GM20000 (cell line): ENCODE measurements at regions not wholly inside any gene's neighbourhood (a gene's known extent, or its start where the extent isn't known, plus 50 kb on each side); places are given as distances from the start of the nearest gene placed in this dataset.
"Not testable (repeated sequence)": the region's sequence is repeated elsewhere in the genome, so short reads cannot be mapped to it uniquely, and the experiment has no call there.

Experiments
- DNase-seq: peaks from one replicate; pipeline ENCODE4 v3.0.0; 2012; ENCODE audit warnings: low spot score
- TF ChIP-seq, protein P1 (sequence below): IDR thresholded peaks from 2 replicates; pipeline ENCODE4 v1.5.1; 2012; ENCODE audit warnings: mild to moderate bottlenecking, control low read depth; ENCODE audit errors: extremely low read depth, missing control alignments

DNA sequence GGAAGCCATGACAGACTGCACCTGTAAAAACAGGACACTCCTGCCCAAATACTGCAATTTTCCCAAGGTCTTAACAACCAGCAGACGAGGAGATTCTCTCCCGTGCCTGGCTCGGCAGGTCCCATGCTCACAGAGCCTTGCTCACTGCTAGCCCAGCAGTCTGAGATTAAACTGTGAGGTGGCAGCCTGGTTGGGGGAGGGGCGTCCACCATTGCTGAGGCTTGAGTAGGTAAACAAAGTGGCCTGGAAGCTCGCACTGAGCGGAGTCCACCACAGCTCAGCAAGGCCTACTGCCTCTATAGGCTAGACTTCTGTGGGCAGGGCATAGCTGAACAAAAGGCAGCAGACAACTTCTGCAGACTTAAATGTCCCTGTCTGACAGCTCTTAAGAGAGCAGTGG is 80.3 kb downstream of the ANXA5 start:
- DNase-seq = not testable (repeated sequence)

DNA sequence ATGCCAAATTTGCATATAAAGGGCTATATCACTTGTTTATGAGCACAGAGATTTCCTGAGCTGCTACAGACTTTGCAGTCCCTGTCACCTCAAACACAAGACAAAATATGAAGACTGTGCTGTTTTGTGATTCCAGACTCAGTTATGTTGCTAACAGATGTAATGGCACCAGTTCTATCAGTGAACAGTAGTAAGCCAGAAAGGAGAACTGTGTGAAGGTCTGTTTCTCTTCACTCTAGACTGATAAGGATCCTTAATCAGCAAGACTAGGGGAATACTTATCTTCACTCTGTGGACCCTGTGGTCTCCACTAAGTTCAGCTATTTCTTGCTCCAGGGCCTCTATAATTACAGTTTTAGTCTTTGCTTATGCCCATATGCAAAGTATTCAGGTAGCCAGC is 82.7 kb downstream of the ANXA5 start:
- DNase-seq = no peak
- TF ChIP-seq, protein P1, sequence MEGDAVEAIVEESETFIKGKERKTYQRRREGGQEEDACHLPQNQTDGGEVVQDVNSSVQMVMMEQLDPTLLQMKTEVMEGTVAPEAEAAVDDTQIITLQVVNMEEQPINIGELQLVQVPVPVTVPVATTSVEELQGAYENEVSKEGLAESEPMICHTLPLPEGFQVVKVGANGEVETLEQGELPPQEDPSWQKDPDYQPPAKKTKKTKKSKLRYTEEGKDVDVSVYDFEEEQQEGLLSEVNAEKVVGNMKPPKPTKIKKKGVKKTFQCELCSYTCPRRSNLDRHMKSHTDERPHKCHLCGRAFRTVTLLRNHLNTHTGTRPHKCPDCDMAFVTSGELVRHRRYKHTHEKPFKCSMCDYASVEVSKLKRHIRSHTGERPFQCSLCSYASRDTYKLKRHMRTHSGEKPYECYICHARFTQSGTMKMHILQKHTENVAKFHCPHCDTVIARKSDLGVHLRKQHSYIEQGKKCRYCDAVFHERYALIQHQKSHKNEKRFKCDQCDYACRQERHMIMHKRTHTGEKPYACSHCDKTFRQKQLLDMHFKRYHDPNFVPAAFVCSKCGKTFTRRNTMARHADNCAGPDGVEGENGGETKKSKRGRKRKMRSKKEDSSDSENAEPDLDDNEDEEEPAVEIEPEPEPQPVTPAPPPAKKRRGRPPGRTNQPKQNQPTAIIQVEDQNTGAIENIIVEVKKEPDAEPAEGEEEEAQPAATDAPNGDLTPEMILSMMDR = no peak

DNA sequence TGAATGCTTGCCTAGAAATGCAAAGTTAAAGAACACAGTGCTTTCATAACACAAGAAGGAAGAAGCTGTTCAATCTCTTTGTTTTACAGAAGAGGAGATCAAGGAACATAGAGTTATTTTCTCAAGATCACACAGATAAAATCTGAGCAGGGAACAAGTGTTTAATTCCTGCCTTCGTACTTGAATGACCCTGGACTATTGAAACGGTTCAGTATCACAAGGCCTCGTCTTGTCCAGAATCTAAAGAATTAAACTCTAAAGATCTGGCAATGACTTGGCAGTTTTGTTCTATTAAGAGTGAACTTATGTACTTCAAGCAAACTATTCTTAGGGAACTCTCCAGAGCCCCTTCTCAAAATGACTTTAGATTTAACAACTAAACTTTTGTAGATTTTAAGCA is 97.7 kb downstream of the ANXA5 start:
- no peak for DNase-seq
- TF ChIP-seq, protein P1 = no peak

DNA sequence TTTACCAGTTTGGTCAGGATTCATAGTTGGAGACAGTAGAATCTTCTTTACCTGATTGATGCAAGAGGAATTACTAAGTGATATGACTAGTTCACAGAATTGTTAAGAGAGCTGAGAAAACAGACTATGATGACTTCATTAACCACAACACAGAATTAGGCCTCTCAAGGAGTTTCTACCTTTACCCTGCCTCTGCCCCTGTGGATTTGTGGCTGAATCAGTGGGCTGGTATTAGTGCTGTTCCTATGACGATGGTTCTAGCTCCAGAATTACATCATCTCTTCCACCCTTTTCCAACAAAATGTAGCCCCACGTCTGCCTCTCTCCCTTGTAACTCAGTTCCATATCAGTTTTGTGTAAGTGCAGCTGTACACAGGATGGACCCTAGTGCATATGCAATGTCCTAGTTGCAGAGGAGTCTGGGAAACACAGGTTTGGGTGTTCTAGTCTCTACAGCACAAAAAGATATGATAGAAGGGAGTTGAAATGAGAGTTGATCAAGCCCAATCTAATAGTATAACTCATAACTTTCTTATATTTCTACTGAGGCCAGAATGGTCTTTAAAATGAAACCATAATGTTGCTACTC is 99.3 kb downstream of the ANXA5 start:
- peak; percentile 8 for DNase-seq
- TF ChIP-seq, protein P1 = no peak

DNA sequence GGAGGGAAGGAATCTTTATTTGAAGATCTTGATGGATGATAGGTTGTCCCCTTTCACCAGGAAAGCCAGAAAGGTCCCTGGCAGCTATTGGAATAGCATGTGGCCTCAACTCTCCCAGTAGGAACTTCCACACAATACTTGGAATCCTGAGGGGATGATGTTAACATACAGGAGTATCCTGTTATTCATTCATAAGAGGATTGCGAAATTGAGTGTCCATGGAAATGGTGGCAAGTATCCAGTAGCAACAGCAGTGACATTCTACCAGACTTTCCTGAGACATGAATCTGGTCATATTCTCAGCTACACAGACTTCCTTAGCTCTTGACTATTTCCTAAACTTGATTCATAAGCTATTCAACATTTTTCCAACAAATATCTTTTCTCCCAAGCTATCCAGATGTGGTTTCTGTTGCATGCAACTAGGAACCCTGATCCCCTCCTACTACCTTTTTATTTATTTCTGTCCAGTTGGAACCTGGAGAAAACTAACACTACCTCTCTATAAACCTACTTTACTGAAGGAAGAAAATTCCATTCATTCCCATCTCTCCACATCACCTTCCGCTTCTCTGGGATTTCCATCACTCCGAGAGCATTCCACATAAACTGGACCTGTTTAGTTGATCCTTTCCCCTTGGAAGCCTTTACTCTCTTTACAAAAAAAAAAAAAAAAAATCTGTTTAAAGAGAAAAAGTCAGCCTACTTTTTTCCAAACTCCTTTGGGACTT is 101.8 kb downstream of the ANXA5 start:
- TF ChIP-seq, protein P1 = no peak
- no peak for DNase-seq

DNA sequence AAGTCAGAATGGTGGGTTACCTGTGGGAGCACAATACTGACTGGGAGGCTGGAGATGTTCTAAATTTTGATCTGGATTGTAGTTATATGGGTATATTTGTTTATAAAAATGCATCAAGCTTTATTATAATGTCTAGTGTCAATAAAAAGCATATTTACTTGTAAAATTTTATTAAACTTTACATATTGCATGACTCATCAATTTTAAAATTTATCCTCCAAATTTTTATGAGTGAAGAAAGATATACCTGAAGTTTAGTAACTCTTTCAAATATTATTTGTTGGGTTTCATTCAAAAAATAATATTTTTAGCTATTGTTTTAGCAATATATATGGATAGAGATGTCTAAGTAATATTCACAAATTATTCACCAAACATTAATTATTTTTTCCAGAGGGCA is 103.0 kb downstream of the ANXA5 start:
- DNase-seq = no peak
- TF ChIP-seq, protein P1 = no peak

DNA sequence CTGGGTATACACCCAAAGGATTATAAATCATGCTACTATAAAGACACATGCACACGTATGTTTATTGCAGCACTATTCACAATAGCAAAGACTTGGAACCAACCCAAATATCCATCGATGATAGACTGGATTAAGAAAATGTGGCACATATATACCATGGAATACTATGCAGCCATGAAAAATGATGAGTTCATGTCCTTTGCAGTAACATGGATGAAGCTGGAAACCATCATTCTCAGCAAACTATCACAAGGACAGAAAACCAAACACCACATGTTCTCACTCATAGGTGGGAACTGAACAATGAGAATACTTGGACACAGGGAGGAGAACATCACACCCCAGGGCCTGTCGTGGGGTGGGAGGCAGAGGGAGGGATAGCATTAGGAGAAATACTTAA is 104.5 kb downstream of the ANXA5 start:
- not testable (repeated sequence) for DNase-seq

DNA sequence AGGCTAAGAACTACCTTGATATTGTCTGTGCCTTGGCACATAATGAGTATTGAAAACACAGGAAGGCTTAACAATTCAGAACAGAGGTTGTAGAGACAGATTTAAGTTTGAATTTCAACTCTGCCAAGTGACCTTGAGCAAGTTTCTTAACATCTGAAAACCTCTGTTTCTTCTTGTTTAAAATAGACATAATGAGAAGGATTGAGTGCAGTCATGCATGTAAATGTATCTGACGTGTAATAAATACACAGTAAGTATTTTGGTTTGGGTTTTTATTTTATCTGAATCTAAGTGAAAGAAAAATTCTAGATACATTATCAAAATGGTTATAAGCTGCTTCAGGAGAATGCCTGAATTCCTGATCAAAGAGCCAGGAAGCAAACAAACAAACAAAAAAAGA is 111.9 kb downstream of the ANXA5 start:
- TF ChIP-seq, protein P1 = no peak
- no peak for DNase-seq
